ENCODE measurements at regions not wholly inside any gene's neighbourhood (a gene's known extent, or its start where the extent isn't known, plus 50 kb on each side); places are given as distances from the start of the nearest gene placed in this dataset.
"Not testable (repeated sequence)": the region's sequence is repeated elsewhere in the genome, so short reads cannot be mapped to it uniquely, and the experiment has no call there.

GRCh38 chr3:27560484-27561056 lies 76.4 kb upstream of the SLC4A7 start:
- peaks cover 23% of the 10 kb centered on the region for H3K4me1 ChIP-seq (ENCODE audit: insufficient read depth, low read length)
- H3K4me3 ChIP-seq (ENCODE audit: low read length) = no peak overlapping the region
- H3K9me3 ChIP-seq (ENCODE audit: low read depth, low read length) = no peaks in the 10 kb centered on the region
- no peaks in the 10 kb centered on the region for H3K27me3 ChIP-seq (ENCODE audit: insufficient read depth, low read length)

GRCh38 chr3:27559835-27560234 lies 75.7 kb upstream of the SLC4A7 start:
- peaks cover 23% of the 10 kb centered on the region for H3K4me1 ChIP-seq (ENCODE audit: insufficient read depth, low read length)

GRCh38 chr3:27559381-27559780 lies 75.2 kb upstream of the SLC4A7 start:
- H3K4me1 ChIP-seq (ENCODE audit: insufficient read depth, low read length) = peaks cover 24% of the 10 kb centered on the region

More at GRCh38 chr3:27559835-27560234, 75.7 kb upstream of the SLC4A7 start:
- H3K9me3 ChIP-seq (ENCODE audit: low read depth, low read length) = no peaks in the 10 kb centered on the region
- H3K27me3 ChIP-seq (ENCODE audit: insufficient read depth, low read length) = no peaks in the 10 kb centered on the region
- H3K4me3 ChIP-seq (ENCODE audit: low read length) = no peak overlapping the region

GRCh38 chr3:27557411-27557810 lies 73.2 kb upstream of the SLC4A7 start:
- Histone ChIP-seq H3K27me3 (ENCODE audit: insufficient read depth, low read length) (no peaks in the 10 kb centered on the region), H3K4me3 (ENCODE audit: low read length) (no peak overlapping the region), H3K9me3 (ENCODE audit: low read depth, low read length) (no peaks in the 10 kb centered on the region), H3K4me1 (ENCODE audit: insufficient read depth, low read length) (peaks cover 33% of the 10 kb centered on the region)

More at GRCh38 chr3:27559381-27559780, 75.2 kb upstream of the SLC4A7 start:
- Histone ChIP-seq H3K9me3 (ENCODE audit: low read depth, low read length) (no peaks in the 10 kb centered on the region), H3K27me3 (ENCODE audit: insufficient read depth, low read length) (no peaks in the 10 kb centered on the region), H3K4me3 (ENCODE audit: low read length) (no peak overlapping the region)

- Histone ChIP-seq H3K4me3 (ENCODE audit: low read length) (no peak overlapping the region), H3K9me3 (ENCODE audit: low read depth, low read length) (no peaks in the 10 kb centered on the region), H3K27me3 (ENCODE audit: insufficient read depth, low read length) (no peaks in the 10 kb centered on the region), H3K4me1 (ENCODE audit: insufficient read depth, low read length) (peaks cover 33% of the 10 kb centered on the region)
These were observed 72.7 kb upstream of the SLC4A7 start for GRCh38 chr3:27556887-27557286.

GRCh38 chr3:27554706-27555105 lies 70.5 kb upstream of the SLC4A7 start:
- Histone ChIP-seq H3K4me3 (ENCODE audit: low read length) (no peak overlapping the region), H3K9me3 (ENCODE audit: low read depth, low read length) (no peaks in the 10 kb centered on the region), H3K4me1 (ENCODE audit: insufficient read depth, low read length) (peaks cover 19% of the 10 kb centered on the region), H3K27me3 (ENCODE audit: insufficient read depth, low read length) (no peaks in the 10 kb centered on the region)

- H3K4me3 ChIP-seq (ENCODE audit: low read length) = no peak overlapping the region
- no peaks in the 10 kb centered on the region for H3K9me3 ChIP-seq (ENCODE audit: low read depth, low read length)
- H3K27me3 ChIP-seq (ENCODE audit: insufficient read depth, low read length) = no peaks in the 10 kb centered on the region
- peaks cover 19% of the 10 kb centered on the region for H3K4me1 ChIP-seq (ENCODE audit: insufficient read depth, low read length)
These were observed 69.8 kb upstream of the SLC4A7 start for GRCh38 chr3:27553886-27554540.

- H3K4me3 ChIP-seq (ENCODE audit: low read length); H3K27me3 ChIP-seq (ENCODE audit: insufficient read depth, low read length); H3K9me3 ChIP-seq (ENCODE audit: low read depth, low read length): not testable (repeated sequence)
- H3K4me1 ChIP-seq (ENCODE audit: insufficient read depth, low read length) = peaks cover 19% of the 10 kb centered on the region
These were observed 68.5 kb upstream of the SLC4A7 start for GRCh38 chr3:27552708-27553107.

- not testable (repeated sequence) for H3K9me3 ChIP-seq (ENCODE audit: low read depth, low read length); H3K4me3 ChIP-seq (ENCODE audit: low read length); H3K27me3 ChIP-seq (ENCODE audit: insufficient read depth, low read length)
- H3K4me1 ChIP-seq (ENCODE audit: insufficient read depth, low read length) = peaks cover 19% of the 10 kb centered on the region
These were observed 67.2 kb upstream of the SLC4A7 start for GRCh38 chr3:27551413-27551812.

GRCh38 chr3:27545061-27545460 lies 60.9 kb upstream of the SLC4A7 start:
- Histone ChIP-seq H3K4me3 (ENCODE audit: low read length) (no peak overlapping the region), H3K27me3 (ENCODE audit: insufficient read depth, low read length) (no peaks in the 10 kb centered on the region), H3K9me3 (ENCODE audit: low read depth, low read length) (no peaks in the 10 kb centered on the region), H3K4me1 (ENCODE audit: insufficient read depth, low read length) (peaks cover 6% of the 10 kb centered on the region)

GRCh38 chr3:27544372-27544865 lies 60.2 kb upstream of the SLC4A7 start:
- Histone ChIP-seq H3K4me3 (ENCODE audit: low read length) (no peak overlapping the region), H3K4me1 (ENCODE audit: insufficient read depth, low read length) (peaks cover 6% of the 10 kb centered on the region), H3K27me3 (ENCODE audit: insufficient read depth, low read length) (no peaks in the 10 kb centered on the region), H3K9me3 (ENCODE audit: low read depth, low read length) (no peaks in the 10 kb centered on the region)

- peaks cover 6% of the 10 kb centered on the region for H3K4me1 ChIP-seq (ENCODE audit: insufficient read depth, low read length)
- no peaks in the 10 kb centered on the region for H3K9me3 ChIP-seq (ENCODE audit: low read depth, low read length)
- no peak overlapping the region for H3K4me3 ChIP-seq (ENCODE audit: low read length)
- H3K27me3 ChIP-seq (ENCODE audit: insufficient read depth, low read length) = no peaks in the 10 kb centered on the region
These were observed 58.3 kb upstream of the SLC4A7 start for GRCh38 chr3:27542476-27542875.

- H3K9me3 ChIP-seq (ENCODE audit: low read depth, low read length) = no peaks in the 10 kb centered on the region
- peaks cover 6% of the 10 kb centered on the region for H3K4me1 ChIP-seq (ENCODE audit: insufficient read depth, low read length)
- H3K4me3 ChIP-seq (ENCODE audit: low read length) = no peak overlapping the region
- no peaks in the 10 kb centered on the region for H3K27me3 ChIP-seq (ENCODE audit: insufficient read depth, low read length)
These were observed 56.0 kb upstream of the SLC4A7 start for GRCh38 chr3:27540231-27540630.

- Histone ChIP-seq H3K4me1 (ENCODE audit: insufficient read depth, low read length) (peaks cover 23% of the 10 kb centered on the region), H3K9me3 (ENCODE audit: low read depth, low read length) (no peaks in the 10 kb centered on the region), H3K27me3 (ENCODE audit: insufficient read depth, low read length) (no peaks in the 10 kb centered on the region), H3K4me3 (ENCODE audit: low read length) (no peak overlapping the region)
These were observed 52.3 kb upstream of the SLC4A7 start for GRCh38 chr3:27536491-27536890.

GRCh38 chr3:27535809-27536392 lies 51.7 kb upstream of the SLC4A7 start:
- Histone ChIP-seq H3K9me3 (ENCODE audit: low read depth, low read length) (no peaks in the 10 kb centered on the region), H3K4me3 (ENCODE audit: low read length) (no peak overlapping the region), H3K27me3 (ENCODE audit: insufficient read depth, low read length) (no peaks in the 10 kb centered on the region), H3K4me1 (ENCODE audit: insufficient read depth, low read length) (peaks cover 23% of the 10 kb centered on the region)
